HepG2 (cell line): ENCODE measurements at regions not wholly inside any gene's neighbourhood (a gene's known extent, or its start where the extent isn't known, plus 50 kb on each side); places are given as distances from the start of the nearest gene placed in this dataset.

Experiments
- ATAC-seq: fragments of 200-7000 bp; cut with Tn5 transposase; 3 replicates; pipeline ENCODE4 v1.9.1; 2020; ENCODE audit warnings: mild to moderate bottlenecking, moderate library complexity
- BruUV-seq: library from RNA; stranded (reverse); fragments of 400-500 nt; replicated peaks from 2 replicates; lab custom pipeline; 2021; lab: Mats Ljungman, UMichigan
- CTCF ChIA-PET: fragments of 300-600 bp; formaldehyde crosslinking; extraction: SDS; loops from one replicate; lab custom pipeline; 2021; ENCODE audit warnings: low total read pairs, inconsistent platforms, low intra/inter-chr PET ratio; lab: Yijun Ruan, JAX
- POLR2A ChIA-PET: fragments of 350-600 bp; sonication (Branson Sonifier 250); formaldehyde crosslinking; loops from one replicate; lab custom pipeline; 2020; ENCODE audit warnings: antibody characterized with exemption, inconsistent platforms; lab: Yijun Ruan, JAX
- DNase-seq: peaks from one replicate; pipeline ENCODE4 v3.0.0-alpha.2; 2015; ENCODE audit warnings: low spot score
- FAIRE-seq: peaks from 3 replicates; lab custom pipeline; 2011; peaks lifted over from hg19 to GRCh38; lab: Jason Lieb, UNC
- H2AFZ ChIP-seq: one replicate; pipeline ENCODE4 v1.6.1; 2011; ENCODE audit warnings: low read length, inconsistent platforms
- H3K27ac ChIP-seq: fragments of 300-600 bp; 3 replicates; pipeline ENCODE4 v1.8.0; 2011; ENCODE audit warnings: mixed run types, mild to moderate bottlenecking, mixed read lengths, low read length, inconsistent platforms; ENCODE audit not compliant: insufficient read depth; ENCODE audit errors: extremely low read length
- H3K27me3 ChIP-seq, 2 experiments: fragments of 200-600 bp in 1 of 2; 2 replicates in 1 of 2; 3 replicates in 1 of 2; pipeline versions ENCODE4 v1.6.0 to v1.8.0; 2011; ENCODE audit warnings: low read length in 2 of 2, mild to moderate bottlenecking in 2 of 2, moderate library complexity in 2 of 2, inconsistent platforms in 1 of 2; ENCODE audit not compliant: insufficient read depth in 2 of 2, control insufficient read depth in 1 of 2
- H3K36me3 ChIP-seq, 2 experiments: fragments of 200-600 bp in 1 of 2; replicated peaks in 1 of 2; 2 replicates in 1 of 2; 3 replicates in 1 of 2; pipeline versions ENCODE4 v1.5.1 to v1.8.0; 2011; ENCODE audit warnings: low read length in 2 of 2, inconsistent platforms in 1 of 2; ENCODE audit not compliant: insufficient read depth in 2 of 2, control insufficient read depth in 1 of 2
- H3K4me1 ChIP-seq: 2 replicates; pipeline ENCODE4 v1.5.1; 2012; ENCODE audit warnings: low read length, inconsistent platforms; ENCODE audit not compliant: insufficient read depth
- H3K4me2 ChIP-seq: 2 replicates; pipeline ENCODE4 v1.6.0; 2011; ENCODE audit warnings: low read depth, low read length, inconsistent platforms
- H3K4me3 ChIP-seq, 3 experiments: fragments of 200-600 bp in 1 of 3; sonication (generic), shearing (Covaris generic) in 1 of 3; replicated peaks in 1 of 3; 2 replicates each; pipeline ENCODE4 v1.5.1; 2011 to 2016; ENCODE audit warnings: low read length in 3 of 3, inconsistent platforms in 2 of 3, low read depth in 2 of 3, mild to moderate bottlenecking in 2 of 3, control low read depth in 1 of 3, mixed read lengths in 1 of 3; ENCODE audit not compliant: insufficient read depth in 1 of 3
- H3K79me2 ChIP-seq: one replicate; pipeline ENCODE4 v1.6.1; 2011; ENCODE audit warnings: low read length, inconsistent platforms; ENCODE audit not compliant: insufficient read depth
- H3K9ac ChIP-seq: 2 replicates; pipeline ENCODE4 v1.6.0; 2011; ENCODE audit warnings: mild to moderate bottlenecking, low read depth, low read length, inconsistent platforms; ENCODE audit not compliant: insufficient read depth
- H3K9me3 ChIP-seq: 2 replicates; pipeline ENCODE4 v1.5.1; 2012; ENCODE audit warnings: mild to moderate bottlenecking, low read length
- H4K20me1 ChIP-seq: 2 replicates; pipeline ENCODE4 v1.6.0; 2011; ENCODE audit warnings: inconsistent platforms, mild to moderate bottlenecking, low read length, moderate library complexity; ENCODE audit not compliant: insufficient read depth
- CENPT ChIP-seq: sonication (generic); formaldehyde crosslinking; IDR thresholded peaks from 2 replicates; pipeline ENCODE4 v1.8.0; 2022; ENCODE audit warnings: low read depth, mild to moderate bottlenecking, moderate library complexity, missing genetic modification reagents
- ELF4 ChIP-seq: sonication (generic); formaldehyde crosslinking; IDR thresholded peaks from 2 replicates; pipeline ENCODE4 v1.5.0; 2020; ENCODE audit warnings: missing genetic modification reagents, mild to moderate bottlenecking, moderate library complexity, borderline replicate concordance
- FOXK2 ChIP-seq: fragments of 450-650 bp; IDR thresholded peaks from 2 replicates; pipeline ENCODE4 v1.6.1; 2016
- HNRNPUL1 ChIP-seq: fragments of 200-400 bp; formaldehyde crosslinking; IDR thresholded peaks from 2 replicates; pipeline ENCODE4 v1.6.1; 2017; ENCODE audit warnings: low read depth, mild to moderate bottlenecking, low read length, moderate library complexity
- MBNL3 ChIP-seq: fragments of 250-450 bp; sonication (Bioruptor Pico); conservative IDR thresholded peaks from 2 replicates; pipeline ENCODE4 v1.8.0; 2022; ENCODE audit warnings: mild to moderate bottlenecking, inconsistent platforms
- ONECUT2 ChIP-seq: sonication (generic); formaldehyde crosslinking; IDR thresholded peaks from 2 replicates; pipeline ENCODE4 v1.4.0; 2020; ENCODE audit warnings: missing genetic modification reagents
- RNF2 ChIP-seq: fragments of 450-650 bp; conservative IDR thresholded peaks from 2 replicates; pipeline ENCODE4 v1.6.1; 2016; ENCODE audit warnings: low read depth
- TARDBP ChIP-seq: sonication (generic); formaldehyde crosslinking; IDR thresholded peaks from 2 replicates; pipeline ENCODE4 v1.8.0; 2022; ENCODE audit warnings: mild to moderate bottlenecking, missing genetic modification reagents
- ZBED4 ChIP-seq: sonication (generic); formaldehyde crosslinking; IDR thresholded peaks from 2 replicates; pipeline ENCODE4 v1.4.0; 2020; ENCODE audit warnings: missing genetic modification reagents, borderline replicate concordance
- ZFYVE20 ChIP-seq: sonication (generic); formaldehyde crosslinking; IDR thresholded peaks from 2 replicates; pipeline ENCODE4 v1.8.0; 2023; ENCODE audit warnings: low read depth, mild to moderate bottlenecking, moderate library complexity, missing genetic modification reagents, borderline replicate concordance
- ZNF280B ChIP-seq: sonication (generic); formaldehyde crosslinking; IDR thresholded peaks from 2 replicates; pipeline ENCODE4 v1.5.0; 2020; ENCODE audit warnings: missing genetic modification reagents, mild to moderate bottlenecking, borderline replicate concordance
- ZNF790 ChIP-seq: sonication (generic); formaldehyde crosslinking; IDR thresholded peaks from 2 replicates; pipeline ENCODE4 v1.8.0; 2022; ENCODE audit warnings: missing genetic modification reagents, mild to moderate bottlenecking, borderline replicate concordance
- WGBS: methylation state at CpG from one replicate; pipeline ENCODE4 v1.1.6; 2017; ENCODE audit warnings: low lambda C conversion rate; 5-methylcytosine and 5-hydroxymethylcytosine counted together
- in situ Hi-C: cut with HindIII; loops from 2 replicates; pipeline ENCODE4 v1.10.0; 2017; ENCODE audit warnings: low pct_unique_long_range_greater_than_20kb; ENCODE audit not compliant: extremely low pct_ligation_motif_present
- intact Hi-C: fragments of 100-400 bp; cut with micrococcal nuclease; formaldehyde crosslinking; loops from one replicate; pipeline ENCODE4 v1.10.0; 2022; ENCODE audit not compliant: unreplicated experiment
- TF ChIP-seq, protein P1 (sequence below): sonication (generic); formaldehyde crosslinking; IDR thresholded peaks from 2 replicates; pipeline ENCODE4 v1.9.0; 2021; ENCODE audit warnings: missing genetic modification reagents, borderline replicate concordance

GRCh38 chr2:45316576-45317338 is 294.3 kb downstream of the SRBD1 start:
- BruUV-seq = no TSS peak
- no peak for DNase-seq
- H3K9me3 ChIP-seq = no peaks in the 10 kb centered on the region
- H3K36me3 ChIP-seq = no peaks in the 10 kb centered on the region
- no peak overlapping the region for H3K27ac ChIP-seq
- no peak overlapping the region for H3K9ac ChIP-seq
- no peak overlapping the region for H3K4me2 ChIP-seq
- intact Hi-C loops (no loop called here), in situ Hi-C loops (no loop called here)
- ChIA-PET POLR2A (interaction anchor here (0.7 kb wide), 1 partner anchor 14 kb away, joined by 3 read pairs; no protein-coding TSS in a partner anchor), CTCF (no interaction called here)
- no peak for FAIRE-seq
- H3K27me3 ChIP-seq = peaks cover 0 to 53% of the 10 kb centered on the region in 2 experiments; a peak in 3 of 5 replicates
- peaks cover 9% of the 10 kb centered on the region for H3K4me1 ChIP-seq
- no peak overlapping the region for H2AFZ ChIP-seq
- no peaks in the 10 kb centered on the region for H4K20me1 ChIP-seq
- no peaks in the 10 kb centered on the region for H3K79me2 ChIP-seq
- no peak for ATAC-seq
- 34% methylated on average over 10 of the region's 10 CpGs for WGBS
- H3K4me3 ChIP-seq = no peak overlapping the region
- no peak for TF ChIP-seq ZNF280B (CRISPR knock-in tag)
- no peak for TF ChIP-seq ZBED4 (CRISPR knock-in tag)
- TF ChIP-seq MBNL3 (CRISPR knock-in tag) = no peak
- no peak for TF ChIP-seq ZNF790 (CRISPR knock-in tag)
- no peak for TF ChIP-seq ELF4 (CRISPR knock-in tag)
- TF ChIP-seq, protein P1, sequence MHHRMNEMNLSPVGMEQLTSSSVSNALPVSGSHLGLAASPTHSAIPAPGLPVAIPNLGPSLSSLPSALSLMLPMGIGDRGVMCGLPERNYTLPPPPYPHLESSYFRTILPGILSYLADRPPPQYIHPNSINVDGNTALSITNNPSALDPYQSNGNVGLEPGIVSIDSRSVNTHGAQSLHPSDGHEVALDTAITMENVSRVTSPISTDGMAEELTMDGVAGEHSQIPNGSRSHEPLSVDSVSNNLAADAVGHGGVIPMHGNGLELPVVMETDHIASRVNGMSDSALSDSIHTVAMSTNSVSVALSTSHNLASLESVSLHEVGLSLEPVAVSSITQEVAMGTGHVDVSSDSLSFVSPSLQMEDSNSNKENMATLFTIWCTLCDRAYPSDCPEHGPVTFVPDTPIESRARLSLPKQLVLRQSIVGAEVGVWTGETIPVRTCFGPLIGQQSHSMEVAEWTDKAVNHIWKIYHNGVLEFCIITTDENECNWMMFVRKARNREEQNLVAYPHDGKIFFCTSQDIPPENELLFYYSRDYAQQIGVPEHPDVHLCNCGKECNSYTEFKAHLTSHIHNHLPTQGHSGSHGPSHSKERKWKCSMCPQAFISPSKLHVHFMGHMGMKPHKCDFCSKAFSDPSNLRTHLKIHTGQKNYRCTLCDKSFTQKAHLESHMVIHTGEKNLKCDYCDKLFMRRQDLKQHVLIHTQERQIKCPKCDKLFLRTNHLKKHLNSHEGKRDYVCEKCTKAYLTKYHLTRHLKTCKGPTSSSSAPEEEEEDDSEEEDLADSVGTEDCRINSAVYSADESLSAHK (CRISPR knock-in tag) = no peak
- TF ChIP-seq HNRNPUL1 = no peak
- TF ChIP-seq CENPT (CRISPR knock-in tag) = no peak
- TF ChIP-seq TARDBP (CRISPR knock-in tag) = no peak
- no peak for TF ChIP-seq RNF2
- no peak for TF ChIP-seq FOXK2
- TF ChIP-seq ZFYVE20 = no peak
- TF ChIP-seq ONECUT2 (CRISPR knock-in tag) = no peak
